Ovary (tissue), 3 donors: ENCODE measurements at regions not wholly inside any gene's neighbourhood (a gene's known extent, or its start where the extent isn't known, plus 50 kb on each side); places are given as distances from the start of the nearest gene placed in this dataset.

ENCODE experiments used
- CTCF ChIP-seq, 3 donors: fragments of 450-650 bp in 2 of 3; fragments of 200-600 bp in 1 of 3; IDR thresholded peaks; one replicate each; pipeline versions ENCODE4 v1.5.1 to v1.8.0; 2016 to 2022; ENCODE audit warnings: antibody characterized with exemption in 3 of 3, mild to moderate bottlenecking in 1 of 3
- EP300 ChIP-seq: sonication (generic); formaldehyde crosslinking; IDR thresholded peaks from one replicate; pipeline ENCODE4 v1.6.1; 2017; ENCODE audit warnings: antibody characterized with exemption
- POLR2A ChIP-seq: fragments of 450-650 bp; IDR thresholded peaks from one replicate; pipeline ENCODE4 v1.6.1; 2017; ENCODE audit warnings: antibody characterized with exemption, mild to moderate bottlenecking, moderate library complexity
- donor health status: DM: no; HTN: no; CAD: no.

- TF ChIP-seq POLR2A: no peak
- TF ChIP-seq EP300: no peak
- no peak for TF ChIP-seq CTCF (IDR thresholded peaks at IDR 0.05)
Measured at GRCh38 chr2:37529830-37530415, 141.5 kb downstream of the CDC42EP3 start.
